ENCODE measurements at regions not wholly inside any gene's neighbourhood (a gene's known extent, or its start where the extent isn't known, plus 50 kb on each side); places are given as distances from the start of the nearest gene placed in this dataset.

GRCh38 chr4:152090543-152090942 lies 329.7 kb upstream of the GATB start:
- TF ChIP-seq CTCF (IDR thresholded peaks at IDR 0.05) (no peak), POLR2A (IDR thresholded peaks at IDR 0.05) (no peak)
